Astrocyte (in vitro differentiated cells and primary cell): ENCODE measurements at regions not wholly inside any gene's neighbourhood (a gene's known extent, or its start where the extent isn't known, plus 50 kb on each side); places are given as distances from the start of the nearest gene placed in this dataset.
A peak's percentile ranks its signal among the peaks of the same experiment; 100 is the strongest.

ENCODE experiments used
- DNase-seq: peaks from one replicate; pipeline ENCODE4 v3.0.0-alpha.2; 2010; ENCODE audit warnings: low read depth
- FAIRE-seq: peaks from 2 replicates; lab custom pipeline; 2011; peaks lifted over from hg19 to GRCh38; lab: Jason Lieb, UNC
- H2AFZ ChIP-seq: 2 replicates; pipeline ENCODE4 v1.6.0; 2012; ENCODE audit warnings: low read depth, low read length, inconsistent platforms
- H3K27ac ChIP-seq: 2 replicates; pipeline ENCODE4 v1.5.1; 2011; ENCODE audit warnings: low read depth, low read length, inconsistent platforms
- H3K27me3 ChIP-seq: 2 replicates; pipeline ENCODE4 v1.6.0; 2011; ENCODE audit warnings: low read length, inconsistent platforms; ENCODE audit not compliant: insufficient read depth
- H3K36me3 ChIP-seq: 2 replicates; pipeline ENCODE4 v1.5.1; 2011; ENCODE audit warnings: low read length, inconsistent platforms; ENCODE audit not compliant: insufficient read depth
- H3K4me1 ChIP-seq: 2 replicates; pipeline ENCODE4 v1.5.1; 2011; ENCODE audit warnings: low read length, inconsistent platforms; ENCODE audit not compliant: insufficient read depth
- H3K4me2 ChIP-seq: 2 replicates; pipeline ENCODE4 v1.6.0; 2012; ENCODE audit warnings: low read length, inconsistent platforms
- H3K4me3 ChIP-seq: 2 replicates; pipeline ENCODE4 v1.5.1; 2011; ENCODE audit warnings: low read depth, mild to moderate bottlenecking, low read length, inconsistent platforms; ENCODE audit not compliant: insufficient read depth
- H3K79me2 ChIP-seq: 2 replicates; pipeline ENCODE4 v1.6.0; 2012; ENCODE audit warnings: mild to moderate bottlenecking, low read length, inconsistent platforms; ENCODE audit not compliant: insufficient read depth
- H3K9ac ChIP-seq: 2 replicates; pipeline ENCODE4 v1.6.0; 2012; ENCODE audit warnings: mild to moderate bottlenecking, low read length, inconsistent platforms
- H3K9me3 ChIP-seq: 2 replicates; pipeline ENCODE4 v1.5.1; 2012; ENCODE audit warnings: low read depth, mild to moderate bottlenecking, low read length, inconsistent platforms; ENCODE audit not compliant: insufficient read depth
- H4K20me1 ChIP-seq: 2 replicates; pipeline ENCODE4 v1.6.0; 2012; ENCODE audit warnings: low read length, inconsistent platforms; ENCODE audit not compliant: insufficient read depth
- H3K27ac Mint-ChIP-seq: one replicate; pipeline ENCODE4 v1.8.0; 2021; ENCODE audit warnings: mild to moderate bottlenecking, mixed read lengths; ENCODE audit not compliant: unreplicated experiment
- H3K27me3 Mint-ChIP-seq: one replicate; pipeline ENCODE4 v1.8.0; 2021; ENCODE audit warnings: low read depth, mixed read lengths; ENCODE audit not compliant: unreplicated experiment
- H3K36me3 Mint-ChIP-seq: one replicate; pipeline ENCODE4 v1.8.0; 2021; ENCODE audit warnings: low read depth, mixed read lengths; ENCODE audit not compliant: unreplicated experiment
- H3K4me1 Mint-ChIP-seq: one replicate; pipeline ENCODE4 v1.8.0; 2021; ENCODE audit warnings: low read depth, mixed read lengths; ENCODE audit not compliant: unreplicated experiment
- H3K4me3 Mint-ChIP-seq: one replicate; pipeline ENCODE4 v1.8.0; 2021; ENCODE audit warnings: mild to moderate bottlenecking, moderate library complexity, mixed read lengths; ENCODE audit not compliant: unreplicated experiment
- H3K9me3 Mint-ChIP-seq: one replicate; pipeline ENCODE4 v1.8.0; 2021; ENCODE audit warnings: mild to moderate bottlenecking, mixed read lengths; ENCODE audit not compliant: unreplicated experiment
- CTCF ChIP-seq: IDR thresholded peaks from 2 replicates; pipeline ENCODE4 v1.5.1; 2011; ENCODE audit warnings: low read depth, mild to moderate bottlenecking, inconsistent platforms, low read length, moderate library complexity; ENCODE audit not compliant: insufficient read depth
- EZH2 ChIP-seq: IDR thresholded peaks from 2 replicates; pipeline ENCODE4 v1.6.1; 2012; ENCODE audit warnings: mild to moderate bottlenecking, low read length, inconsistent platforms; ENCODE audit not compliant: insufficient read depth

DNA sequence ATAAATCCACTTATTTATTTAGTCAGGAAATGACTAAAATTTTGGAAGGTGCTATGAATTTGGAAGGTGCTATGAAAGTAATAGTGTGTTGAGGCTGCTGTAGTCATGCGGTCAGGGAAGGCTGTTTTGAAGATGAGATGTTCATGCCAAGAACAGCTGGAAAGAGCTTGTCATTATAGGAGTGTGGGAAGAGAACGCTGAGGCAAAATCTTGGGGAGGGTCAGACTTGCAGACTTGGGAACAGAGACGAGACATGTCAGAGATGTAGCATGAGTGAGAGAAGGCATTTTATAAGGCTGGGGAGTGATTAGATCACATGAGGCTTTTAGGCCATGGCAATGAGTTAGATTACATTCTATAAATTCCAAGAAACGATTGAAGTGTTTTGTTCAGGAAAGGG lies 124.0 kb upstream of the B3GAT2 start:
- Mint-ChIP-seq H3K4me1 (peaks cover 20% of the 10 kb centered on the region), H3K27ac (peak overlapping the region; percentile 5), H3K9me3 (peaks cover 5% of the 10 kb centered on the region), H3K4me3 (no peak overlapping the region), H3K36me3 (no peaks in the 10 kb centered on the region), H3K27me3 (no peaks in the 10 kb centered on the region)
- DNase-seq (peak; percentile 47), FAIRE-seq (no peak)
- H3K36me3 ChIP-seq = no peaks in the 10 kb centered on the region
- no peak overlapping the region for H2AFZ ChIP-seq
- no peaks in the 10 kb centered on the region for H3K27me3 ChIP-seq
- no peak overlapping the region for H3K4me3 ChIP-seq
- no peak overlapping the region for H3K27ac ChIP-seq
- H4K20me1 ChIP-seq = no peaks in the 10 kb centered on the region
- no peak overlapping the region for H3K4me2 ChIP-seq
- H3K9me3 ChIP-seq = no peaks in the 10 kb centered on the region
- H3K4me1 ChIP-seq = no peaks in the 10 kb centered on the region
- no peak for TF ChIP-seq CTCF
- no peak for TF ChIP-seq EZH2
- no peaks in the 10 kb centered on the region for H3K79me2 ChIP-seq
- H3K9ac ChIP-seq = no peak overlapping the region

- FAIRE-seq (no peak), DNase-seq (peak; percentile 39)
- Histone ChIP-seq H2AFZ (no peak overlapping the region), H3K36me3 (no peaks in the 10 kb centered on the region), H3K4me3 (no peak overlapping the region), H3K79me2 (no peaks in the 10 kb centered on the region), H3K9me3 (no peaks in the 10 kb centered on the region), H3K27ac (no peak overlapping the region), H4K20me1 (no peaks in the 10 kb centered on the region), H3K27me3 (no peaks in the 10 kb centered on the region), H3K4me1 (no peaks in the 10 kb centered on the region), H3K9ac (no peak overlapping the region), H3K4me2 (peak overlapping the region; percentile 44)
- Mint-ChIP-seq H3K9me3 (peaks cover 5% of the 10 kb centered on the region), H3K4me3 (no peak overlapping the region), H3K36me3 (no peaks in the 10 kb centered on the region), H3K27me3 (no peaks in the 10 kb centered on the region), H3K4me1 (peaks cover 20% of the 10 kb centered on the region), H3K27ac (no peak overlapping the region)
- TF ChIP-seq EZH2 (no peak), CTCF (no peak)
These were observed 125.3 kb upstream of the B3GAT2 start for GRCh38 chr6:71082033-71082650.

GRCh38 chr6:71083308-71083820 lies 126.5 kb upstream of the B3GAT2 start:
- Histone ChIP-seq H3K9me3 (no peaks in the 10 kb centered on the region), H3K27ac (no peak overlapping the region), H3K4me2 (no peak overlapping the region), H3K4me3 (no peak overlapping the region), H3K9ac (no peak overlapping the region), H3K36me3 (no peaks in the 10 kb centered on the region), H4K20me1 (no peaks in the 10 kb centered on the region), H3K27me3 (no peaks in the 10 kb centered on the region), H2AFZ (no peak overlapping the region), H3K4me1 (no peaks in the 10 kb centered on the region), H3K79me2 (no peaks in the 10 kb centered on the region)
- H3K4me3 Mint-ChIP-seq = no peak overlapping the region
- peaks cover 2% of the 10 kb centered on the region for H3K9me3 Mint-ChIP-seq
- FAIRE-seq (no peak), DNase-seq (no peak)
- peaks cover 20% of the 10 kb centered on the region for H3K4me1 Mint-ChIP-seq
- TF ChIP-seq EZH2 (no peak), CTCF (no peak)
- H3K27me3 Mint-ChIP-seq = no peaks in the 10 kb centered on the region
- H3K36me3 Mint-ChIP-seq = no peaks in the 10 kb centered on the region
- H3K27ac Mint-ChIP-seq = no peak overlapping the region
